B cell (primary cell): ENCODE measurements at regions not wholly inside any gene's neighbourhood (a gene's known extent, or its start where the extent isn't known, plus 50 kb on each side); places are given as distances from the start of the nearest gene placed in this dataset.

Source experiments
- ATAC-seq: fragments of 200-7000 bp; cut with Tn5 transposase; one replicate; pipeline ENCODE4 v1.10.0; 2021; ENCODE audit warnings: low read depth, mild to moderate bottlenecking, moderate number of reproducible peaks, moderate library complexity
- CTCF ChIA-PET: fragments of 350-600 bp; sonication (Branson Sonifier 250); formaldehyde crosslinking; loops from one replicate; lab custom pipeline; 2021; ENCODE audit warnings: antibody characterized with exemption, inconsistent platforms; lab: Charles Lee
- POLR2A ChIA-PET: fragments of 350-600 bp; sonication (Branson Sonifier 250); formaldehyde crosslinking; loops from one replicate; lab custom pipeline; 2021; ENCODE audit warnings: antibody characterized with exemption; lab: Charles Lee
- DNase-seq: peaks from one replicate; pipeline ENCODE4 v3.0.0; 2013
- H2AFZ ChIP-seq: 2 replicates; pipeline ENCODE4 v1.6.1; 2012; ENCODE audit warnings: mild to moderate bottlenecking, low read depth, low read length; ENCODE audit not compliant: insufficient read depth, poor library complexity, severe bottlenecking
- H3K27ac ChIP-seq, 2 donors: 1 replicate in 1 of 2; 2 replicates in 1 of 2; pipeline ENCODE4 v1.5.1; 2012 to 2013; ENCODE audit warnings: low read length in 2 of 2, mild to moderate bottlenecking in 2 of 2, moderate library complexity in 1 of 2
- H3K27me3 ChIP-seq, 4 experiments: fragments of 200-600 bp in 1 of 4; sonication (generic) in 1 of 4; replicated peaks in 1 of 4; 1 replicate in 2 of 4; 2 replicates in 2 of 4; pipeline versions ENCODE4 v1.6.1 to v1.7.0; 2013 to 2016; ENCODE audit warnings: low read length in 3 of 4, mild to moderate bottlenecking in 2 of 4, mixed read lengths in 1 of 4, moderate library complexity in 1 of 4; ENCODE audit not compliant: insufficient read depth in 4 of 4, control insufficient read depth in 3 of 4; ENCODE audit errors: control extremely low read depth in 1 of 4
- H3K36me3 ChIP-seq, 2 experiments: replicated peaks in 1 of 2; 1 replicate in 1 of 2; 2 replicates in 1 of 2; pipeline versions ENCODE4 v1.6.1 to v1.7.1; 2013; ENCODE audit warnings: low read length in 1 of 2; ENCODE audit not compliant: insufficient read depth in 2 of 2, control insufficient read depth in 1 of 2; ENCODE audit errors: control extremely low read depth in 1 of 2, extremely low read depth in 1 of 2
- H3K4me1 ChIP-seq, 2 donors: fragments of 200-600 bp in 1 of 2; sonication (generic) in 1 of 2; 1 replicate in 1 of 2; 2 replicates in 1 of 2; pipeline versions ENCODE4 v1.5.1 to v1.6.1; 2013 to 2017; ENCODE audit warnings: low read length in 2 of 2; ENCODE audit not compliant: control insufficient read depth in 2 of 2, insufficient read depth in 2 of 2
- H3K4me2 ChIP-seq: replicated peaks from 2 replicates; pipeline ENCODE3; 2012; ENCODE audit warnings: mild to moderate bottlenecking, low read depth, low read length; ENCODE audit not compliant: poor library complexity, severe bottlenecking
- H3K4me3 ChIP-seq, 5 experiments: fragments of 200-600 bp in 1 of 5; sonication (generic) in 1 of 5; 1 replicate in 3 of 5; 2 replicates in 2 of 5; pipeline versions ENCODE4 v1.5.1 to v1.7.0; 2011 to 2016; ENCODE audit warnings: low read length in 4 of 5, mild to moderate bottlenecking in 4 of 5, low read depth in 2 of 5, control low read depth in 1 of 5, moderate library complexity in 1 of 5; ENCODE audit not compliant: insufficient read depth in 1 of 5; ENCODE audit errors: control extremely low read depth in 1 of 5, extremely low read depth in 1 of 5
- H3K79me2 ChIP-seq: fragments of 200-600 bp; sonication (generic); one replicate; pipeline ENCODE4 v1.6.0; 2016; ENCODE audit warnings: low read length; ENCODE audit not compliant: control insufficient read depth, insufficient read depth
- H3K9ac ChIP-seq: fragments of 200-600 bp; sonication (generic); 2 replicates; pipeline ENCODE4 v1.6.1; 2017; ENCODE audit warnings: mild to moderate bottlenecking, low read length, moderate library complexity
- H3K9me3 ChIP-seq, 3 donors: one replicate each; pipeline versions ENCODE4 v1.6.1 to v1.7.1; 2013; ENCODE audit warnings: low read length in 2 of 3; ENCODE audit not compliant: control insufficient read depth in 2 of 3, insufficient read depth in 1 of 3; ENCODE audit errors: control extremely low read depth in 1 of 3
- H4K20me1 ChIP-seq: 2 replicates; pipeline ENCODE4 v1.6.0; 2012; ENCODE audit warnings: mild to moderate bottlenecking, low read length; ENCODE audit not compliant: insufficient read depth, control insufficient read depth, poor library complexity, severe bottlenecking
- H3K27ac Mint-ChIP-seq: one replicate; pipeline ENCODE4 v1.8.0; 2021; ENCODE audit warnings: mixed read lengths
- H3K27me3 Mint-ChIP-seq: one replicate; pipeline ENCODE4 v1.8.0; 2021; ENCODE audit warnings: mixed read lengths
- H3K4me1 Mint-ChIP-seq: one replicate; pipeline ENCODE4 v1.8.0; 2021; ENCODE audit warnings: mixed read lengths
- H3K4me3 Mint-ChIP-seq: one replicate; pipeline ENCODE4 v1.8.0; 2021; ENCODE audit warnings: mixed read lengths
- H3K9me3 Mint-ChIP-seq: one replicate; pipeline ENCODE4 v1.8.0; 2022; ENCODE audit warnings: mixed read lengths; ENCODE audit not compliant: insufficient read depth
- EZH2 ChIP-seq: IDR thresholded peaks from 2 replicates; pipeline ENCODE4 v1.6.1; 2012; ENCODE audit warnings: borderline replicate concordance, low read depth, mild to moderate bottlenecking, moderate library complexity, low read length; ENCODE audit not compliant: insufficient read depth, poor library complexity, severe bottlenecking
- WGBS: methylation state at CpG from one replicate; pipeline ENCODE4 v1.1.5; 2013; ENCODE audit warnings: missing lambda C conversion rate; ENCODE audit not compliant: insufficient coverage; 5-methylcytosine and 5-hydroxymethylcytosine counted together
- intact Hi-C: fragments of 100-400 bp; cut with micrococcal nuclease; formaldehyde crosslinking; loops from one replicate; pipeline ENCODE4 v1.10.0; 2022
- TF ChIP-seq, protein P1 (sequence below): fragments of 200-600 bp; IDR thresholded peaks from one replicate; pipeline ENCODE4 v1.8.0; 2022; ENCODE audit warnings: antibody characterized with exemption, mild to moderate bottlenecking

GRCh38 chr5:174829511-174829864, 105.1 kb downstream of the MSX2 start:
- no peak overlapping the region for H3K4me3 Mint-ChIP-seq
- H4K20me1 ChIP-seq = no peaks in the 10 kb centered on the region
- CTCF ChIA-PET = no interaction called here
- no peaks in the 10 kb centered on the region for H3K4me1 ChIP-seq
- WGBS = 80% methylated on average over 4 of the region's 5 CpGs
- no peak overlapping the region for H3K4me2 ChIP-seq
- no peaks in the 10 kb centered on the region for H3K27me3 Mint-ChIP-seq
- no peaks in the 10 kb centered on the region for H3K79me2 ChIP-seq
- H3K4me1 Mint-ChIP-seq = no peaks in the 10 kb centered on the region
- POLR2A ChIA-PET = no interaction called here
- H3K4me3 ChIP-seq = no peak overlapping the region
- H3K27ac ChIP-seq = no peak overlapping the region
- no peaks in the 10 kb centered on the region for H3K9me3 ChIP-seq
- no peaks in the 10 kb centered on the region for H3K9me3 Mint-ChIP-seq
- TF ChIP-seq, protein P1, sequence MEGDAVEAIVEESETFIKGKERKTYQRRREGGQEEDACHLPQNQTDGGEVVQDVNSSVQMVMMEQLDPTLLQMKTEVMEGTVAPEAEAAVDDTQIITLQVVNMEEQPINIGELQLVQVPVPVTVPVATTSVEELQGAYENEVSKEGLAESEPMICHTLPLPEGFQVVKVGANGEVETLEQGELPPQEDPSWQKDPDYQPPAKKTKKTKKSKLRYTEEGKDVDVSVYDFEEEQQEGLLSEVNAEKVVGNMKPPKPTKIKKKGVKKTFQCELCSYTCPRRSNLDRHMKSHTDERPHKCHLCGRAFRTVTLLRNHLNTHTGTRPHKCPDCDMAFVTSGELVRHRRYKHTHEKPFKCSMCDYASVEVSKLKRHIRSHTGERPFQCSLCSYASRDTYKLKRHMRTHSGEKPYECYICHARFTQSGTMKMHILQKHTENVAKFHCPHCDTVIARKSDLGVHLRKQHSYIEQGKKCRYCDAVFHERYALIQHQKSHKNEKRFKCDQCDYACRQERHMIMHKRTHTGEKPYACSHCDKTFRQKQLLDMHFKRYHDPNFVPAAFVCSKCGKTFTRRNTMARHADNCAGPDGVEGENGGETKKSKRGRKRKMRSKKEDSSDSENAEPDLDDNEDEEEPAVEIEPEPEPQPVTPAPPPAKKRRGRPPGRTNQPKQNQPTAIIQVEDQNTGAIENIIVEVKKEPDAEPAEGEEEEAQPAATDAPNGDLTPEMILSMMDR = no peak
- TF ChIP-seq EZH2 = no peak
- no peaks in the 10 kb centered on the region for H3K36me3 ChIP-seq
- no peak overlapping the region for H3K9ac ChIP-seq
- no peak overlapping the region for H2AFZ ChIP-seq
- no peak overlapping the region for H3K27ac Mint-ChIP-seq
- intact Hi-C loops = no loop called here
- no peaks in the 10 kb centered on the region for H3K27me3 ChIP-seq
- DNase-seq (no peak), ATAC-seq (no peak)

GRCh38 chr5:174828804-174829510, 104.6 kb downstream of the MSX2 start:
- no peak overlapping the region for H3K9ac ChIP-seq
- DNase-seq (no peak), ATAC-seq (no peak)
- no peak overlapping the region for H2AFZ ChIP-seq
- H3K4me2 ChIP-seq = no peak overlapping the region
- ChIA-PET POLR2A (no interaction called here), CTCF (no interaction called here)
- no peaks in the 10 kb centered on the region for H3K9me3 ChIP-seq
- H3K4me1 ChIP-seq = no peaks in the 10 kb centered on the region
- Mint-ChIP-seq H3K4me1 (no peaks in the 10 kb centered on the region), H3K4me3 (no peak overlapping the region), H3K27me3 (no peaks in the 10 kb centered on the region), H3K27ac (no peak overlapping the region), H3K9me3 (no peaks in the 10 kb centered on the region)
- H3K27me3 ChIP-seq = no peaks in the 10 kb centered on the region
- intact Hi-C loops = no loop called here
- H3K4me3 ChIP-seq = no peak overlapping the region
- H3K36me3 ChIP-seq = no peaks in the 10 kb centered on the region
- WGBS = 87% methylated on average over 9 of the region's 10 CpGs
- H3K79me2 ChIP-seq = no peaks in the 10 kb centered on the region
- no peak overlapping the region for H3K27ac ChIP-seq
- H4K20me1 ChIP-seq = no peaks in the 10 kb centered on the region
- no peak for TF ChIP-seq EZH2
- TF ChIP-seq, protein P1 = no peak
